K562 (cell line): ENCODE measurements at regions not wholly inside any gene's neighbourhood (a gene's known extent, or its start where the extent isn't known, plus 50 kb on each side); places are given as distances from the start of the nearest gene placed in this dataset.

Experiments used
- ATAC-seq: fragments of 200-7000 bp; cut with Tn5 transposase; 3 replicates; pipeline ENCODE4 v1.9.1; 2020; ENCODE audit warnings: moderate library complexity
- BruUV-seq: library from RNA; stranded (reverse); fragments of 400-500 nt; replicated peaks from 2 replicates; lab custom pipeline; 2021; lab: Mats Ljungman, UMichigan
- CTCF ChIA-PET: fragments of 300-600 bp; formaldehyde crosslinking; extraction: SDS; loops from one replicate; lab custom pipeline; 2021; ENCODE audit warnings: low intra/inter-chr PET ratio; lab: Yijun Ruan, JAX
- POLR2A ChIA-PET: fragments of 300-600, 350-650 bp; sonication (Branson Sonifier 250); formaldehyde crosslinking; extraction: SDS; loops from one replicate; lab custom pipeline; 2021; ENCODE audit warnings: antibody characterized with exemption, inconsistent platforms; lab: Yijun Ruan, JAX
- DNase-seq, 4 experiments: peaks; one replicate each; pipeline versions ENCODE4 v3.0.0 to v3.0.0-alpha.2; 2011 to 2018; ENCODE audit warnings: low spot score in 3 of 4, mixed read lengths in 3 of 4; ENCODE audit errors: extremely low read depth in 1 of 4
- FAIRE-seq: peaks from 2 replicates; lab custom pipeline; 2011; peaks lifted over from hg19 to GRCh38; lab: Jason Lieb, UNC
- H2AFZ ChIP-seq: 2 replicates; pipeline ENCODE4 v1.6.0; 2011; ENCODE audit warnings: low read depth, low read length, control low read depth, inconsistent platforms
- H3K27ac ChIP-seq: fragments of 200-600 bp; 3 replicates; pipeline ENCODE4 v1.8.0; 2011; ENCODE audit warnings: low read depth, mild to moderate bottlenecking, control low read depth, inconsistent platforms, low read length, moderate library complexity, mixed read lengths; ENCODE audit errors: extremely low read depth
- H3K27me3 ChIP-seq, 2 experiments: fragments of 300-600 bp in 1 of 2; 2 replicates in 1 of 2; 3 replicates in 1 of 2; pipeline versions ENCODE4 v1.6.0 to v1.8.0; 2011; ENCODE audit warnings: inconsistent platforms in 2 of 2, low read length in 2 of 2, mild to moderate bottlenecking in 1 of 2, mixed read lengths in 1 of 2, moderate library complexity in 1 of 2; ENCODE audit not compliant: control insufficient read depth in 2 of 2, insufficient read depth in 2 of 2
- H3K36me3 ChIP-seq: fragments of 300-600 bp; 3 replicates; pipeline ENCODE4 v1.8.0; 2011; ENCODE audit warnings: mild to moderate bottlenecking, low read length, inconsistent platforms; ENCODE audit not compliant: control insufficient read depth, insufficient read depth
- H3K4me1 ChIP-seq, 2 experiments: fragments of 200-600 bp in 1 of 2; replicated peaks in 1 of 2; 2 replicates in 1 of 2; 3 replicates in 1 of 2; pipeline versions ENCODE4 v1.5.1 to v1.8.0; 2011; ENCODE audit warnings: inconsistent platforms in 2 of 2, low read length in 2 of 2, mild to moderate bottlenecking in 1 of 2, mixed read lengths in 1 of 2, moderate library complexity in 1 of 2; ENCODE audit not compliant: control insufficient read depth in 2 of 2, insufficient read depth in 2 of 2
- H3K4me2 ChIP-seq: 2 replicates; pipeline ENCODE4 v1.6.1; 2011; ENCODE audit warnings: low read length, control low read depth, inconsistent platforms, mixed read lengths; ENCODE audit not compliant: insufficient read depth
- H3K4me3 ChIP-seq: fragments of 200-600 bp; sonication (generic), shearing (Covaris generic); 2 replicates; pipeline ENCODE4 v1.5.1; 2016; ENCODE audit warnings: control low read depth, inconsistent platforms
- H3K79me2 ChIP-seq: fragments of 200-600 bp; 3 replicates; pipeline ENCODE4 v1.8.0; 2011; ENCODE audit warnings: low read length, inconsistent platforms; ENCODE audit not compliant: control insufficient read depth, insufficient read depth
- H3K9ac ChIP-seq, 2 experiments: 2 replicates each; pipeline versions ENCODE4 v1.6.0 to v1.6.1; 2011; ENCODE audit warnings: low read depth in 2 of 2, low read length in 2 of 2, control low read depth in 1 of 2, inconsistent platforms in 1 of 2, mild to moderate bottlenecking in 1 of 2, mixed read lengths in 1 of 2; ENCODE audit not compliant: insufficient read depth in 1 of 2
- H3K9me1 ChIP-seq: one replicate; pipeline ENCODE4 v1.6.0; 2011; ENCODE audit warnings: inconsistent platforms, mild to moderate bottlenecking, low read length, moderate library complexity; ENCODE audit not compliant: control insufficient read depth, insufficient read depth
- H3K9me3 ChIP-seq: replicated peaks from 2 replicates; pipeline ENCODE4 v1.5.1; 2011; ENCODE audit warnings: low read depth, low read length, inconsistent platforms; ENCODE audit not compliant: control insufficient read depth, insufficient read depth
- H4K20me1 ChIP-seq: replicated peaks from 2 replicates; pipeline ENCODE4 v1.6.1; 2011; ENCODE audit warnings: low read length, inconsistent platforms, mixed read lengths; ENCODE audit not compliant: control insufficient read depth, insufficient read depth
- DIDO1 ChIP-seq: fragments of 450-650 bp; IDR thresholded peaks from 2 replicates; pipeline ENCODE4 v1.6.1; 2016; ENCODE audit warnings: low read depth, missing biosample characterization, missing genetic modification characterization
- NCOA2 ChIP-seq, 2 experiments: fragments of 450-650 bp; IDR thresholded peaks; 2 replicates each; pipeline ENCODE4 v1.6.1; 2018; ENCODE audit warnings: mild to moderate bottlenecking in 2 of 2, moderate library complexity in 1 of 2; ENCODE audit not compliant: partially characterized antibody in 2 of 2
- POLR2AphosphoS2 ChIP-seq: IDR thresholded peaks from 2 replicates; pipeline ENCODE4 v1.6.1; 2012; ENCODE audit warnings: low read length, improper control_type of control experiment
- RBM17 ChIP-seq: fragments of 200-400 bp; formaldehyde crosslinking; IDR thresholded peaks from 2 replicates; pipeline ENCODE4 v1.6.1; 2017; ENCODE audit warnings: low read depth, mild to moderate bottlenecking, low read length, borderline replicate concordance
- ZNF41 ChIP-seq: fragments of 250-450 bp; sonication (Bioruptor Pico); conservative IDR thresholded peaks from 2 replicates; pipeline ENCODE4 v1.4.0; 2020; ENCODE audit warnings: mild to moderate bottlenecking
- WGBS: fragments of 100-300 bp; shearing (Covaris generic); methylation state at CpG from one replicate; pipeline ENCODE4 v1.1.6; 2016; ENCODE audit warnings: low coverage, mixed read lengths; ENCODE audit not compliant: insufficient coverage; ENCODE audit errors: missing lambda C conversion rate; 5-methylcytosine and 5-hydroxymethylcytosine counted together
- in situ Hi-C: fragments of 300-500 bp; cut with MboI; formaldehyde crosslinking; loops from 4 replicates; pipeline ENCODE4 v1.15.0; 2018; ENCODE audit warnings: inconsistent platforms, mixed read lengths
- intact Hi-C: fragments of 100-400 bp; cut with micrococcal nuclease; formaldehyde crosslinking; loops from 2 replicates; pipeline ENCODE4 v1.14.2; 2022
- TF ChIP-seq, protein P1 (sequence below): fragments of 450-650 bp; IDR thresholded peaks from 2 replicates; pipeline ENCODE4 v1.7.1; 2018; ENCODE audit warnings: mild to moderate bottlenecking, low read depth; ENCODE audit not compliant: partially characterized antibody
- TF ChIP-seq, protein P2 (sequence below): sonication (generic); formaldehyde crosslinking; IDR thresholded peaks from 2 replicates; pipeline ENCODE4 v1.8.0; 2023; ENCODE audit warnings: mild to moderate bottlenecking, missing genetic modification reagents
- TF ChIP-seq, protein P3 (sequence below): sonication (generic); formaldehyde crosslinking; IDR thresholded peaks from 2 replicates; pipeline ENCODE4 v1.8.1; 2023; ENCODE audit warnings: mild to moderate bottlenecking, missing genetic modification reagents, moderate library complexity

DNA sequence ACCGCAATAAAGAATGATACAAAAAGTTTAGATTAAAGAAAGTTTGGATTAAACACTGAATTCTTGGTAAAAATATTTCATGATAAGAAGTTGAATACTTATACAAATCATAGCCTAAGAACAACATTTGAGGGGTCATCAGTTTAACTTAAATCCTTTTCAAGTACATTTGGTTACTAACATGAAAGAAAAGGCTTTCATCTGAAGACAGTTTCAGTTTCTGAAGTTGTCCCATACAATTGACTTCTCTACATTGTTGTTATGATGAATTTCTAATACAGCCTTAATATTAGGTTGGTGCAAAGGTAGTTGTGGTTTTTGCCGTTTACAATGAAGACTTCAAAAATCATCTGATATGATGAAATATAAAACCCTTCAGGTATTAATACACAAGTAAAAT lies 317.5 kb upstream of the MAGI2 start:
- FAIRE-seq, result no peak
- Histone ChIP-seq H3K9me1 (no peaks in the 10 kb centered on the region), H3K9ac (no peak overlapping the region), H4K20me1 (no peaks in the 10 kb centered on the region), H3K4me1 (no peaks in the 10 kb centered on the region), H3K36me3 (no peaks in the 10 kb centered on the region), H3K4me3 (no peak overlapping the region), H3K79me2 (no peaks in the 10 kb centered on the region), H3K4me2 (no peak overlapping the region), H3K27ac (no peak overlapping the region), H3K27me3 (no peaks in the 10 kb centered on the region), H3K9me3 (no peaks in the 10 kb centered on the region), H2AFZ (no peak overlapping the region)
- ATAC-seq, result no peak
- no peak for DNase-seq
- ChIA-PET POLR2A (no interaction called here), CTCF (no interaction called here)
- intact Hi-C loops (no loop called here), in situ Hi-C loops (no loop called here)
- TF ChIP-seq NCOA2 (IDR thresholded peaks at IDR 0.05; ENCODE audit: partially characterized antibody in 2 of 2) (no peak), DIDO1 (tag) (no peak), RBM17 (no peak), ZNF41 (no peak), POLR2AphosphoS2 (no peak)
- TF ChIP-seq, protein P1, sequence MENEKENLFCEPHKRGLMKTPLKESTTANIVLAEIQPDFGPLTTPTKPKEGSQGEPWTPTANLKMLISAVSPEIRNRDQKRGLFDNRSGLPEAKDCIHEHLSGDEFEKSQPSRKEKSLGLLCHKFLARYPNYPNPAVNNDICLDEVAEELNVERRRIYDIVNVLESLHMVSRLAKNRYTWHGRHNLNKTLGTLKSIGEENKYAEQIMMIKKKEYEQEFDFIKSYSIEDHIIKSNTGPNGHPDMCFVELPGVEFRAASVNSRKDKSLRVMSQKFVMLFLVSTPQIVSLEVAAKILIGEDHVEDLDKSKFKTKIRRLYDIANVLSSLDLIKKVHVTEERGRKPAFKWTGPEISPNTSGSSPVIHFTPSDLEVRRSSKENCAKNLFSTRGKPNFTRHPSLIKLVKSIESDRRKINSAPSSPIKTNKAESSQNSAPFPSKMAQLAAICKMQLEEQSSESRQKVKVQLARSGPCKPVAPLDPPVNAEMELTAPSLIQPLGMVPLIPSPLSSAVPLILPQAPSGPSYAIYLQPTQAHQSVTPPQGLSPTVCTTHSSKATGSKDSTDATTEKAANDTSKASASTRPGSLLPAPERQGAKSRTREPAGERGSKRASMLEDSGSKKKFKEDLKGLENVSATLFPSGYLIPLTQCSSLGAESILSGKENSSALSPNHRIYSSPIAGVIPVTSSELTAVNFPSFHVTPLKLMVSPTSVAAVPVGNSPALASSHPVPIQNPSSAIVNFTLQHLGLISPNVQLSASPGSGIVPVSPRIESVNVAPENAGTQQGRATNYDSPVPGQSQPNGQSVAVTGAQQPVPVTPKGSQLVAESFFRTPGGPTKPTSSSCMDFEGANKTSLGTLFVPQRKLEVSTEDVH, result no peak
- TF ChIP-seq, protein P2, sequence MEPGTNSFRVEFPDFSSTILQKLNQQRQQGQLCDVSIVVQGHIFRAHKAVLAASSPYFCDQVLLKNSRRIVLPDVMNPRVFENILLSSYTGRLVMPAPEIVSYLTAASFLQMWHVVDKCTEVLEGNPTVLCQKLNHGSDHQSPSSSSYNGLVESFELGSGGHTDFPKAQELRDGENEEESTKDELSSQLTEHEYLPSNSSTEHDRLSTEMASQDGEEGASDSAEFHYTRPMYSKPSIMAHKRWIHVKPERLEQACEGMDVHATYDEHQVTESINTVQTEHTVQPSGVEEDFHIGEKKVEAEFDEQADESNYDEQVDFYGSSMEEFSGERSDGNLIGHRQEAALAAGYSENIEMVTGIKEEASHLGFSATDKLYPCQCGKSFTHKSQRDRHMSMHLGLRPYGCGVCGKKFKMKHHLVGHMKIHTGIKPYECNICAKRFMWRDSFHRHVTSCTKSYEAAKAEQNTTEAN (CRISPR knock-in tag), result no peak
- TF ChIP-seq, protein P3, sequence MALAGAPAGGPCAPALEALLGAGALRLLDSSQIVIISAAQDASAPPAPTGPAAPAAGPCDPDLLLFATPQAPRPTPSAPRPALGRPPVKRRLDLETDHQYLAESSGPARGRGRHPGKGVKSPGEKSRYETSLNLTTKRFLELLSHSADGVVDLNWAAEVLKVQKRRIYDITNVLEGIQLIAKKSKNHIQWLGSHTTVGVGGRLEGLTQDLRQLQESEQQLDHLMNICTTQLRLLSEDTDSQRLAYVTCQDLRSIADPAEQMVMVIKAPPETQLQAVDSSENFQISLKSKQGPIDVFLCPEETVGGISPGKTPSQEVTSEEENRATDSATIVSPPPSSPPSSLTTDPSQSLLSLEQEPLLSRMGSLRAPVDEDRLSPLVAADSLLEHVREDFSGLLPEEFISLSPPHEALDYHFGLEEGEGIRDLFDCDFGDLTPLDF, result no peak
- WGBS, result 3% methylated on average over 2 of the region's 2 CpGs
- BruUV-seq, result no TSS peak
